Femur (tissue), 1 donor: ENCODE measurements at regions not wholly inside any gene's neighbourhood (a gene's known extent, or its start where the extent isn't known, plus 50 kb on each side); places are given as distances from the start of the nearest gene placed in this dataset.
"Not testable (repeated sequence)": the region's sequence is repeated elsewhere in the genome, so short reads cannot be mapped to it uniquely, and the experiment has no call there.

Source experiments
- DNase-seq: peaks from one replicate; pipeline ENCODE4 v3.0.0-alpha.2; 2017

GRCh38 chr4:170391066-170391740, 301.4 kb upstream of the AADAT start:
- no peak for DNase-seq

GRCh38 chr4:170389411-170389810, 299.7 kb upstream of the AADAT start:
- DNase-seq: no peak

- no peak for DNase-seq
Observed at GRCh38 chr4:170388255-170388654, 298.5 kb upstream of the AADAT start.

- DNase-seq: no peak
Observed at GRCh38 chr4:170386971-170387370, 297.2 kb upstream of the AADAT start.

GRCh38 chr4:170386511-170386910, 296.8 kb upstream of the AADAT start:
- no peak for DNase-seq

GRCh38 chr4:170374770-170375169, 285.0 kb upstream of the AADAT start:
- no peak for DNase-seq

GRCh38 chr4:170348945-170349344, 259.2 kb upstream of the AADAT start:
- no peak for DNase-seq

- DNase-seq: not testable (repeated sequence)
Observed at GRCh38 chr4:170347191-170347590, 257.4 kb upstream of the AADAT start.

GRCh38 chr4:170339522-170339921, 249.8 kb upstream of the AADAT start:
- no peak for DNase-seq

GRCh38 chr4:170336238-170336775, 246.6 kb upstream of the AADAT start:
- no peak for DNase-seq

- no peak for DNase-seq
Observed at GRCh38 chr4:170325599-170325998, 235.8 kb upstream of the AADAT start.

GRCh38 chr4:170323623-170324022, 233.9 kb upstream of the AADAT start:
- DNase-seq: no peak

- DNase-seq: no peak
Observed at GRCh38 chr4:170307182-170307581, 217.4 kb upstream of the AADAT start.

- no peak for DNase-seq
Observed at GRCh38 chr4:170306208-170306607, 216.5 kb upstream of the AADAT start.

GRCh38 chr4:170305627-170306026, 215.9 kb upstream of the AADAT start:
- DNase-seq: no peak

GRCh38 chr4:170281027-170281426, 191.3 kb upstream of the AADAT start:
- no peak for DNase-seq

- DNase-seq: no peak
Observed at GRCh38 chr4:170278460-170278859, 188.7 kb upstream of the AADAT start.

- no peak for DNase-seq
Observed at GRCh38 chr4:170274616-170275015, 184.9 kb upstream of the AADAT start.

GRCh38 chr4:170272959-170273358, 183.2 kb upstream of the AADAT start:
- no peak for DNase-seq

- DNase-seq: no peak
Observed at GRCh38 chr4:170271723-170272122, 182.0 kb upstream of the AADAT start.

GRCh38 chr4:170270628-170271027, 180.9 kb upstream of the AADAT start:
- DNase-seq: no peak

- DNase-seq: no peak
Observed at GRCh38 chr4:170269950-170270349, 180.2 kb upstream of the AADAT start.

- peak; percentile 83 for DNase-seq
Observed at GRCh38 chr4:170259631-170260153, 169.9 kb upstream of the AADAT start.

- DNase-seq: no peak
Observed at GRCh38 chr4:170256807-170257206, 167.1 kb upstream of the AADAT start.

GRCh38 chr4:170248576-170248975, 158.8 kb upstream of the AADAT start:
- DNase-seq: no peak
